Hepatocyte (in vitro differentiated cells): ENCODE measurements at regions not wholly inside any gene's neighbourhood (a gene's known extent, or its start where the extent isn't known, plus 50 kb on each side); places are given as distances from the start of the nearest gene placed in this dataset.

Experiments used
- CTCF ChIP-seq: fragments of 200-600 bp; sonication (generic); IDR thresholded peaks from 2 replicates; pipeline ENCODE4 v1.5.1; 2016; ENCODE audit warnings: antibody characterized with exemption, mild to moderate bottlenecking; ENCODE audit not compliant: poor library complexity
- EZH2 ChIP-seq: fragments of 200-600 bp; sonication (generic); IDR thresholded peaks from 2 replicates; pipeline ENCODE4 v1.6.1; 2016; ENCODE audit warnings: antibody characterized with exemption, mild to moderate bottlenecking, borderline replicate concordance

DNA sequence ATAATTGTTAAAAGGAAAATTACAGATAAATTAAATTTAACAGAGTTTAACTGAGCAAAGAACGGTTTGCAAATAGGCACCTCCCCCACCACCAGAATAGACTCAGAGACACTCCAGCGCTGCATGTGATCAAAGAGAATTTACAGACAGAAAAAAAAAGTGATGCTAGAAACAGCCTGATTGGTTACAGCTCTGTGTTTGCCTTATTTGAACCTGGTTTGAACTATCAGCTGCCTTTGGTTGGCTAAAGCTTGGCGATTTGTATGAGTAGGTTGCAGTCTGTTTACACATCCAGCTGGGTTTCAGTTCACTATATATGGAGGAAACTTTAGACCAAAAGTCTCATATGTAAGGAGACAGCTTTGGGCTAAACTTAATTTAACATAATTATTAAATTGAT lies 249.1 kb downstream of the ENC1 start:
- TF ChIP-seq CTCF = no peak
- no peak for TF ChIP-seq EZH2
